Pancreas (tissue), 10 donors: ENCODE measurements at regions not wholly inside any gene's neighbourhood (a gene's known extent, or its start where the extent isn't known, plus 50 kb on each side); places are given as distances from the start of the nearest gene placed in this dataset.

Experiments used
- ATAC-seq, 4 donors: fragments of 200-7000 bp; cut with Tn5 transposase; one replicate each; pipeline versions ENCODE4 v1.8.0 to v1.9.1; 2020; ENCODE audit warnings: mild to moderate bottlenecking in 4 of 4, moderate library complexity in 4 of 4
- DNase-seq, 6 donors: peaks; one replicate each; pipeline ENCODE4 v3.0.0-alpha.2; 2020
- FAIRE-seq: peaks from 2 replicates; lab custom pipeline; 2012; peaks lifted over from hg19 to GRCh38; lab: Jason Lieb, UNC
- H3K27ac ChIP-seq, 4 donors: fragments of 200-600 bp; sonication (generic); 1 replicate in 3 of 4; 2 replicates in 1 of 4; pipeline versions ENCODE4 v1.5.0 to v1.8.0; 2020
- H3K27me3 ChIP-seq, 4 donors: fragments of 200-600 bp; one replicate each; pipeline ENCODE4 v1.8.0; 2021
- H3K36me3 ChIP-seq, 3 donors: fragments of 200-600 bp; sonication (generic) in 1 of 3; one replicate each; pipeline versions ENCODE4 v1.5.0 to v1.8.0; 2020 to 2021
- H3K4me1 ChIP-seq, 3 donors: fragments of 200-600 bp; one replicate each; pipeline ENCODE4 v1.8.0; 2021
- H3K4me3 ChIP-seq, 4 donors: fragments of 200-600 bp; sonication (generic) in 2 of 4; one replicate each; pipeline versions ENCODE4 v1.5.0 to v1.8.0; 2020 to 2021
- H3K9me3 ChIP-seq, 4 donors: fragments of 200-600 bp; one replicate each; pipeline ENCODE4 v1.8.0; 2021
- WGBS, 2 donors: extraction: QIAGEN DNeasy Blood & Tissue Kit; methylation state at CpG; one replicate each; pipeline ENCODE4 v1.1.7; 2013; 5-methylcytosine and 5-hydroxymethylcytosine counted together
- intact Hi-C, 3 donors: fragments of 100-400 bp; cut with DNase I; formaldehyde crosslinking; loops; one replicate each; pipeline versions ENCODE4 v1.11.1 to v1.14.2; 2022
- TF ChIP-seq, protein P1 (sequence below), 4 donors: fragments of 200-600 bp; sonication (generic) in 3 of 4; IDR thresholded peaks; one replicate each; pipeline versions ENCODE4 v1.5.0 to v1.8.0; 2021; ENCODE audit warnings: antibody characterized with exemption in 4 of 4
- donor health status: healthy with polysubstance abuse.
- donor health status: DM: no; HTN: no; CAD: no; lungs with moderate emphysema.
- donor health status: DM: no; HTN: no; CAD: no.
- donor health status: control.
- donor health status: control.
- donor health status: Bipolar disorder and iron deficiency.
- donor health status: DM: yes; HTN: yes; CAD: no.
- donor health status: DM: no; HTN: no; CAD: no.
- donor health status: DM: no; HTN: no; CAD: no.
- donor health status: DM: yes; HTN: yes; CAD: no.

DNA sequence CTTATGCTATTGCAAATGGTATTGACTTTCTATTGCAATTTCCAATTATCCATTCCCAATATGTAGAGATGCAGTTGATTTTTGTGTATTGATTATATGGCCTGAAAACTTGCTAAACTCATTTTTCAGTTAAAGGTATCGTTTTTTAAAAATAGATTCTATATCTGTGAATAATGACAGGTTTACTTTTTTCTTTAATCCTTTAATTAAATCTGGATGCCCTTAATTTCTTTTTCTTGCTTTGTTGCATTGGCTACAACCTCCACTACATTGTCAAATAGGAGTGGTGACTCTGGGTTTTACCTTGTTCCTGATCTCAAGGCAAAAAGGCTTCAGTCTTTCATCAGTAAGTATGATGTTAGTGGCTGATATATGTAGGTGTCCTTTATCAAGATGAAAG lies 522.4 kb downstream of the MATN1 start:
- FAIRE-seq (no peak), DNase-seq (no peak), ATAC-seq (no peak)
- no peaks in the 10 kb centered on the region for H3K36me3 ChIP-seq
- 14 to 33% methylated on average over 1 of the region's 1 CpG for WGBS, 2 donors
- intact Hi-C loops, result no loop called here
- H3K4me1 ChIP-seq, result no peaks in the 10 kb centered on the region
- H3K27ac ChIP-seq, result no peak overlapping the region
- TF ChIP-seq, protein P1, sequence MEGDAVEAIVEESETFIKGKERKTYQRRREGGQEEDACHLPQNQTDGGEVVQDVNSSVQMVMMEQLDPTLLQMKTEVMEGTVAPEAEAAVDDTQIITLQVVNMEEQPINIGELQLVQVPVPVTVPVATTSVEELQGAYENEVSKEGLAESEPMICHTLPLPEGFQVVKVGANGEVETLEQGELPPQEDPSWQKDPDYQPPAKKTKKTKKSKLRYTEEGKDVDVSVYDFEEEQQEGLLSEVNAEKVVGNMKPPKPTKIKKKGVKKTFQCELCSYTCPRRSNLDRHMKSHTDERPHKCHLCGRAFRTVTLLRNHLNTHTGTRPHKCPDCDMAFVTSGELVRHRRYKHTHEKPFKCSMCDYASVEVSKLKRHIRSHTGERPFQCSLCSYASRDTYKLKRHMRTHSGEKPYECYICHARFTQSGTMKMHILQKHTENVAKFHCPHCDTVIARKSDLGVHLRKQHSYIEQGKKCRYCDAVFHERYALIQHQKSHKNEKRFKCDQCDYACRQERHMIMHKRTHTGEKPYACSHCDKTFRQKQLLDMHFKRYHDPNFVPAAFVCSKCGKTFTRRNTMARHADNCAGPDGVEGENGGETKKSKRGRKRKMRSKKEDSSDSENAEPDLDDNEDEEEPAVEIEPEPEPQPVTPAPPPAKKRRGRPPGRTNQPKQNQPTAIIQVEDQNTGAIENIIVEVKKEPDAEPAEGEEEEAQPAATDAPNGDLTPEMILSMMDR (IDR thresholded peaks at IDR 0.05), result no peak
- no peak overlapping the region for H3K4me3 ChIP-seq
- no peaks in the 10 kb centered on the region for H3K27me3 ChIP-seq
- H3K9me3 ChIP-seq, result no peaks in the 10 kb centered on the region

DNA sequence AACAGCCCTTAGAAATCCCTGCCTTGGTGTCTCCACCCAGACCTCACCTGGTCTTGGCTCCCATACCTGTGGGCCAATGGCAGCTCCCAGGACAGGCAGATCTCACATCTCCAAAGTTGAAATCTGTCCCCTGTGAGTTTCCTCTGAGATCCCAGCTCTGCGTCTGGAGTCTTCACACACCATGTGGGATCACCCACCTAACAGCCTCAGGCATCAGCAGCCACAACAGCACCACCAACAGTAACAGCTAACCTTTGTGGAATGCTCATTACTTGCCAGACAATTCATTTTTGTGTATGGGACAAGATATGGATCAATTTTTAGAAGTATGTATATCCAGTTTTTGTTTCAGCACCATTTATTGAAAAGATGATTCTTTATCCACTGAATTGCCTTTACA lies 523.2 kb downstream of the MATN1 start:
- FAIRE-seq, result no peak

DNA sequence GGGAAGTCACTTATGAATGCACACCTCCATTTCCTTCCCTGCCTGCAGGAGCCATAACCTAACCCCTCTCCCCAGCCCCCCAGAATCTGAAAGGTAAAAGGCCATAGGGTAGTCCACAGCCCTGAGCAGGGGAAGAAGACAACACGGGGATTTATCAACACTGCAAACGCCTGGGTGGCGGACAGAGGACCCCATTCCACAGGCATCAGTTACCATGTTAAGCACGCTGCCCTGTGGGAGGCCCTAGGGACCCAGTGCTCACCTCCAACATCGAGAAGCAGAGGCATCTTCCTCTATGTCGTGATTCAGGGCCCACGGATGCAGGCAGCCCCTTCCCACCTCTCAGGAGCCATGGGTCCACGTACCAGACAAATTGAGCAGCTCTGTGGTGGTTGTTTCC lies 523.8 kb downstream of the MATN1 start:
- WGBS, 2 donors, result 50 to 70% methylated on average over 8 of the region's 8 CpGs
- intact Hi-C loops, result no loop called here
- no peaks in the 10 kb centered on the region for H3K36me3 ChIP-seq
- TF ChIP-seq, protein P1 (IDR thresholded peaks at IDR 0.05), result no peak
- DNase-seq (no peak), ATAC-seq (no peak), FAIRE-seq (no peak)
- H3K4me3 ChIP-seq, result no peak overlapping the region
- no peak overlapping the region for H3K27ac ChIP-seq
- no peaks in the 10 kb centered on the region for H3K4me1 ChIP-seq
- H3K9me3 ChIP-seq, result no peaks in the 10 kb centered on the region
- no peaks in the 10 kb centered on the region for H3K27me3 ChIP-seq

More for the DNA sequence above, 523.2 kb downstream of the MATN1 start:
- Histone ChIP-seq H3K27ac (no peak overlapping the region), H3K4me1 (no peaks in the 10 kb centered on the region), H3K27me3 (no peaks in the 10 kb centered on the region), H3K4me3 (no peak overlapping the region), H3K9me3 (no peaks in the 10 kb centered on the region), H3K36me3 (no peaks in the 10 kb centered on the region)
- DNase-seq, result no peak
- no peak for ATAC-seq
- TF ChIP-seq, protein P1 (IDR thresholded peaks at IDR 0.05), result no peak
- intact Hi-C loops, result no loop called here
- WGBS, 2 donors, result 57 to 75% methylated on average over 1 of the region's 1 CpG

DNA sequence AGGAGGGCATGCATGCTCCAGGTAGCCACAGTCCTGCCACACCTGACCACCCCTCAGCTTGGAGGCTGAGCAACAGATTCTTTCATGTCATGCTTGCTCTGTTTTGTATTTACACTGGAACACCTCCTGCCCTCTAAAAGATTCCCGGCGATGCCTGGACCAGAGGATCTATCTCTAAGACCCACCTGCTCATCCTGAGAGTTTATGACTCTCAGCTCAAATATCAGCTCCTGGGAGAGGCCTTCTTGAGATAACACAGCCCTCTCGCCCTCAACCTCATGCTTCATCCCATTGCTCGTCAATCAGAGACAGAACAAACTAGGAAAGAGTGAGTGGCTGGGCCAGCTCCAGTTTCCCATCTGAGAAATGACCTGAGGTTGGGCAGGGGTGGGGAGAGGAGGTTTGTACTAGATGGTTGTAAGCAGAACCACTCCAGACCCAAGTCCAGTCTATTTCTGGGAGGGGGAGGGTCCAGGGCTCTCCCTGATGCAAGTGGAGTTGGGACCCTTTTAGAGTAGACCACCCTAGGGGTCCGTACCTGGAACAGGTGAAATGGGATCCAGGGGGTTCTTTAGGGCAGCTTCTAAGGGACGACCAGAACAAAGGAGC lies 524.5 kb downstream of the MATN1 start:
- TF ChIP-seq, protein P1 (IDR thresholded peaks at IDR 0.05), result no peak
- 34 to 36% methylated on average over 6 of the region's 6 CpGs for WGBS, 2 donors
- H3K4me3 ChIP-seq, result no peak overlapping the region
- H3K9me3 ChIP-seq, result no peaks in the 10 kb centered on the region
- intact Hi-C loops, result no loop called here
- H3K27ac ChIP-seq, result no peak overlapping the region
- FAIRE-seq (no peak), DNase-seq (no peak), ATAC-seq (no peak)
- H3K36me3 ChIP-seq, result no peaks in the 10 kb centered on the region
- H3K27me3 ChIP-seq, result no peaks in the 10 kb centered on the region
- no peaks in the 10 kb centered on the region for H3K4me1 ChIP-seq

DNA sequence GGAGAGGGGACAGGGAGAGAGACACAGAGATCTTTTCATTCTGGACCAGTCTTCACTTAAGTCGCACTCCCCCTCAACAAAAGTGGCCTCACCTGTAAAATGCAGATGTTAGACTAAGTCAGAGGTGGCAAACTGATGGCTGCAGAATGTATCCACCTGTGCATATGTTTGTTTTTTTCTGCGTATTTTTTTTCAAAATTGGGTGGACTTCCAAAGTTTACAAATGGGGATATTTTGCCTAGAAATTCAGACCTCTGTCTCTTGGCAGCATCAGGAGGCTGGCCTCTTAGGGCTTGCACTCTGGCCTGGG lies 525.0 kb downstream of the MATN1 start:
- 54 to 56% methylated on average over 2 of the region's 2 CpGs for WGBS, 2 donors
- DNase-seq, result no peak
- TF ChIP-seq, protein P1 (IDR thresholded peaks at IDR 0.05), result no peak
- Histone ChIP-seq H3K27ac (no peak overlapping the region), H3K4me3 (no peak overlapping the region), H3K27me3 (no peaks in the 10 kb centered on the region), H3K9me3 (no peaks in the 10 kb centered on the region), H3K4me1 (no peaks in the 10 kb centered on the region), H3K36me3 (no peaks in the 10 kb centered on the region)
- intact Hi-C loops, result no loop called here
- ATAC-seq, result no peak
- no peak for FAIRE-seq
